ENCODE measurements at regions not wholly inside any gene's neighbourhood (a gene's known extent, or its start where the extent isn't known, plus 50 kb on each side); places are given as distances from the start of the nearest gene placed in this dataset.

GRCh38 chr10:107657851-107658250 lies 493.3 kb upstream of the SORCS1 start:
- DNase-seq (ENCODE audit: low spot score): no peak

- DNase-seq (ENCODE audit: low spot score): no peak
These were observed 492.4 kb upstream of the SORCS1 start for GRCh38 chr10:107656932-107657331.

DNA sequence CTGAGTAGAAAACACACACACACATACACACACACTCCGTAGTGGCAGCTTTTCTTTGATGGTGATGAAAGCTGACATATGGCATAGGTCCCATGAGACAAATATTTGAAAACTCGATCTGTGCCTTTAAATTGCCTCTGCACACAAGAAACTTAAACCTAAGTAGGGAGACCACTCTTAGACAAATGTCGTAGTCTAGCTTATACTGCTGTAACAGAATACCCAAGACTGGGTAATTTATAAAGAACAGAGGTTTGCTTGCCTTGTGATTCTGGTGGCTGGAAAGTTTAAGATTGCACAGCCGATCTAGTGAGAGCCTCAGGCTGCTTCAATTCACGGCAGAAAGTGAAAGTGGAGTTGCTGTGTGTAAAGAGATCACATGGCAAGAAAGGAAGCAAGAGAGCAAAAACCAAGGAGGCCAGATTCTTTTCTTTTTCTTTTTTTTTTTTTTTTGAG lies 489.4 kb upstream of the SORCS1 start:
- no peak for DNase-seq (ENCODE audit: low spot score)

DNA sequence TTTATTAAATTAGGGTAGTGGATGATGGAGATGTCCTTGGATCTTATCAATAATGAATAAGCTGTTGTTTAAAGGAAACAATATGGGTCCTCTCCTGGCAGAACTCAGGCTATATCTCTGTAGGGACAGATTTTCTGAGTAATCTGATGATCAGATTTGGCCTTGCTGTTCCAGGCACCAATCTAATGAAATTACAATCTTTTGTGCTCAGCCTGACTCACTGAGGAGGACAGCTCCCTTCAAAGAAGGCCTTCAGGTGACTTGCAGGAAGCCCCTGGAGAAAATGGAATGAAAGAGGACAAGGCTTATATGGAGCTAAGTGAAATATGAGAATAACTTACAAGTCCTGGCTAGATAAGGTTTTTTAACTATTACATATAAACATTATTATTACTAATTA lies 486.4 kb upstream of the SORCS1 start:
- no peak for DNase-seq (ENCODE audit: low spot score)

GRCh38 chr10:107649249-107649648 lies 484.7 kb upstream of the SORCS1 start:
- no peak for DNase-seq (ENCODE audit: low spot score)

GRCh38 chr10:107647462-107647861 lies 483.0 kb upstream of the SORCS1 start:
- DNase-seq (ENCODE audit: low spot score): no peak

DNA sequence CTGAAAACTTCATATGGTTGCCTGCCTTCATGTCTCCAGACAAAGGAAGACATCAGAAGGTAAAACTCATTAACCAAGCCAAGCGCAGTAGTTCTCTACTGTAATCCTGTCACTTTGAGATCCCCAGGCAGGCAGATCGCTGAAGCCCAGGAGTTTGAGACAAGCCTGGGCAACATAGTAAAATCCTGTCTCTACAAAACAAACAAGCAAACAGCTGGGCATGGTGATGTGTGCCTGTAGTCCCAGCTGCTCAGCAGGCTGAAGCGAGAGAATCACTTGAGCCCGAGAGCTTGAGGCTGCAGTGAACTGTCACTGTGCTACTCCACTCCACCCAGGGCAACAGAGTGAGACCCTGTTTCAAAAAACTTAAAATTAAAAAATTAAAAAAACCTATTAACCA lies 467.4 kb upstream of the SORCS1 start:
- DNase-seq (ENCODE audit: low spot score): no peak

DNA sequence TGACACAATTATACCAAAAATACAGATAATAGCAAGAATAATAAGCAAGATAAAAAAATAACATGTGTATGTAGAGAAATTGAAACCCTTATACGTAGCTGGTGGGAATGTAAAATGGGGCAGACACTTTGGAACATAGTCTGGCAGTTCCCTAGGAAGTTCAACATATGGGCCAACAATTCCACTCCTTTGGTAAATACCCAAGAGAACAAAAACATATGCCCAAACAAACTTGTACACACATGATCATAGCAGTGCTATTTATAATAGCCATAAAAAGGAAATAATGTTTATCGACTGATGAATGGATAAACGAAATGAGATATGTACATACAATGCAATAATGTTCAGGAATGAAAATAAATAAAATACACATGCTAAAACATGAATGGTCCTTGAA lies 462.4 kb upstream of the SORCS1 start:
- DNase-seq (ENCODE audit: low spot score): no peak

- no peak for DNase-seq (ENCODE audit: low spot score)
These were observed 458.8 kb upstream of the SORCS1 start for GRCh38 chr10:107623292-107623691.

DNA sequence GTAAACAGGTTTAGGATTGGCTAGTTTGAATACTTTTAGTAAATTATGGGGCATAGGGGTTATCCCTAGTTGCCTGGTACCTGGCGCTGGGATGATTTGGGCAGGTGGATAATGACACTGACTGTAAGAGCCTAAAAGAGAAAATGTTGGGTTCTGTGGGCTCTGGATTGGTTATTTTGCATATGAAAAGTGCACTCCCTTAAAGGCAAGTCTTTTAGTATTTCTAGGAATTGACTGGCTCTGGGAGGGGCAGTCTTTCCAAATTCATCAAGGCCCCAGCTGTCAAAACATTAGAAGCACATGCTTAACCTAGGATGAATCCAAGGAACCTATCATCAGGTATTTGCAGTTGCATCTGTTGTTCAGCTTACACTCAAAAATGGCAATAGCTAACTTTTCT lies 454.6 kb upstream of the SORCS1 start:
- no peak for DNase-seq (ENCODE audit: low spot score)

GRCh38 chr10:107618504-107618994 lies 454.0 kb upstream of the SORCS1 start:
- DNase-seq (ENCODE audit: low spot score): no peak

DNA sequence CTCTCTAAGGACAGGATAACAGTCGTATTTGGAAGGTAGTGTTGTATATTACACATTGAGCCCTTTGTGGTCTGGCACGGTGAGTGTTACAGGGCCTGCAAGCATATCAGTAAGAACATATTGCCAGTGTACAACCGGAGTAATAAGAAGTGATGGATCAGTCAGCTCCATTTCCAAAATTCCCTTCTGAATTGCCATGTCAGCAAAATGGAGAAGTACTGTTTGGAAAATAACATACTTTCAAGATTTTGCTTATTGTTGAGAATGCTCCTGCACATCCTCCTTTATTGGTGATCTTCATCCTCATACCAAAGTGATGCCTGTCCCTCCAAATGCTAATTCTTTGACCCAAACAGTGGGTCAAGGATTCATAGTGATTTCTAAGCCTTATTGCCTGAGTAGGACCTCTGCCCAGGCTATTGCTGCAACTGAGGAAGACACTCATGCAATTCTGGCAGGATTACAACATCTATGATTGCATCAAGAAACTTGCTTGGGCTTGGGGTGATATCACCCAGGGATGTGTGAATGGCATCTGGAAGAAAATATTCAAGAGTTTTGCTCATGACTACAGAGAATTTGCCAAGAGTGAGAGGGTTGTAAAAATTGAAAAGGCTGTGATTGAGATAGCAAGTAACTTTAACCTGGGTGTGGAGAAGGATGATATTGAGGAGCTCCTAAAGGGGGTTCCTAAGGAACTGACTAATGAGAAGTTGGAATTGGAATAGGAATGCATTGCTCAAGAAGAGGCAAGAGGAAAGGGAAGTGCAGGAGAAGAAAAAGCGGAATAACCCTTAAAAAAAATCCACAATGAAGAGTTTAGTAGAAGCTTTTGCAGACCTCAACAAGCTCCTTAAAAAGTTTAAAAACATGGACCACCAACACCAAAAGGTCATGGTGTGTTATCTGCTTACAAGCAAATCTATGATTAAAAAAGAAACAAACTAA lies 452.2 kb upstream of the SORCS1 start:
- no peak for DNase-seq (ENCODE audit: low spot score)

- no peak for DNase-seq (ENCODE audit: low spot score)
These were observed 451.5 kb upstream of the SORCS1 start for GRCh38 chr10:107616031-107616430.

GRCh38 chr10:107614939-107615685 lies 450.6 kb upstream of the SORCS1 start:
- no peak for DNase-seq (ENCODE audit: low spot score)

- DNase-seq (ENCODE audit: low spot score): no peak
These were observed 446.6 kb upstream of the SORCS1 start for GRCh38 chr10:107611115-107611514.

DNA sequence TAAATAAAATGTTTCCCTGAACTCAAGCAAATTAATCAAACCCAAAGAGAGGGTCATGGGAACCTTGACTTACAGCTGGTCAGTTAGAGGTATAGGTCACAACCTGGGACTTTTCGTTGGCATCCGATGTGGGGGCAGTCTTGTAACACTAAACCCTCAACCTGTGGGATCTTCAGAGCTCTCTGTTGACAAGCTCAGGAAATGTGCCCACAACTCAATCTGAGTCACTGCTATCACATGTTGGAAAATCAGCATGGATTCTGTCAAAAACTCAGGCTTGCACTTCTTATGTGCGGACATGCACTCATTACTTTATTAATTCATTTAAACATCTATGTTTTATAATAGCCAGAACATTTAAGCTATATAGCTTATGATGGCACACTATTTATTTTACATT lies 424.6 kb upstream of the SORCS1 start:
- DNase-seq (ENCODE audit: low spot score): no peak

GRCh38 chr10:107585630-107586029 lies 421.1 kb upstream of the SORCS1 start:
- DNase-seq (ENCODE audit: low spot score): no peak

GRCh38 chr10:107583974-107584373 lies 419.5 kb upstream of the SORCS1 start:
- DNase-seq (ENCODE audit: low spot score): no peak

DNA sequence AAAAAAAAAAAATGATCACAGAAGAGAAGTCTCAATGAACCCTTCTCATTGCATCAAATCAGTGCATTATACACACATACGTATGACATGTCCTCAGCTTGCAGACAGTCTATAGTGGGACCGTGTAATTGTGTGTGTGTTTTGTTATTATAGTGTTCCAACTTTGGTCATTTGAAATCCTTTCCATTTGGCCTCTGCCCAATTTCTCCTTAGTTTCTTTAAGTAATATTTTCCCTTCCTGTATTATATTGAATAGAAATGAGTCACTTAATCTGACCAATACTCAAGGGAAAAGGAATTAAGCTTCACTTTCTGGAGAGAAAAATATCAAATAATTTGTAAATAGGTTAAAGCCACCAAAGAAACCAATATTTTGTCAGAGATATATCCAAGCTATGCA lies 415.5 kb upstream of the SORCS1 start:
- no peak for DNase-seq (ENCODE audit: low spot score)

DNA sequence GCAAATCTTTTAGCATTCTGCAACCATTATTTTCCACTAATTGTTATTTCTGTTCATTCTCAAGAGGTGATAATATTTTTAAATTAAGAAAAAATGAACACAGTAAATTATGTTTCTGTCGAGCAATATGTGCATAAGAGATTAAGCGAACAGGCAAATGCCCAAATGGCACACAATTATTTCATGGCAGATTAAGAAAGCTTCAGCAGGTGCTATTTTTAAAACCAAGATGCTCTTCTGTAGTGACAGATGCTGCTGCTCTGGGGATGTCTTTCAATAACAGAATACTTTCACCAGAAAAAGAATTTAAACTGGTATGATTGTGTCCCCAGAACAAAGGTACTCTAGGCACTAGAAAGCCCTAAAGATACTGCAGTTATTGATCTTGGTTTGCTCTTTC lies 412.7 kb upstream of the SORCS1 start:
- DNase-seq (ENCODE audit: low spot score): no peak

GRCh38 chr10:107576746-107577145 lies 412.2 kb upstream of the SORCS1 start:
- no peak for DNase-seq (ENCODE audit: low spot score)

DNA sequence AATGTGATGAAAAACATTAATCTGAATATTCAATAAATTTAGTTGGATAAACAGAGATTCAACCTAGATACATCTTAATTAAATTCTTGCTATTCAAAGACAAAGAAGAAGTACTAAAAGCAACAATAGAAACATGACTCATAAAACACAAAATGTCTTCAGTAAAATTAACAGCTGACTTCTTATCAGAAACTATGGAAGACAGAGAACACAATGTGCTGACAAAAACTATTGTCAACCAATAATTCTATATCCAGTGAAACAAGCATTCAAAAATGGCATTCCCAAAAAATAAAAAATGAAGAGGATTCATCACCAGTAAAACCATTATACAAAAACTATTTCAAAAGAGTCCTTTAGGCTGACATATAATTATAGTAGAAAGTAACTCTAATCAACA lies 400.5 kb upstream of the SORCS1 start:
- DNase-seq (ENCODE audit: low spot score): no peak

Measured in mesenteric fat pad (tissue), 1 donor.